ENCODE measurements at regions not wholly inside any gene's neighbourhood (a gene's known extent, or its start where the extent isn't known, plus 50 kb on each side); places are given as distances from the start of the nearest gene placed in this dataset.
A peak's percentile ranks its signal among the peaks of the same experiment; 100 is the strongest.

GRCh38 chr11:127675581-127675980, 675.0 kb upstream of the KIRREL3 start:
- DNase-seq, result no peak

- no peak for DNase-seq
Observed at GRCh38 chr11:127674754-127675153, 674.2 kb upstream of the KIRREL3 start.

- DNase-seq, result no peak
Observed at GRCh38 chr11:127670374-127671119, 670.0 kb upstream of the KIRREL3 start.

- DNase-seq, result no peak
Observed at GRCh38 chr11:127656116-127656836, 655.7 kb upstream of the KIRREL3 start.

- DNase-seq, result no peak
Observed at GRCh38 chr11:127653076-127653475, 652.5 kb upstream of the KIRREL3 start.

GRCh38 chr11:127651888-127652221, 651.3 kb upstream of the KIRREL3 start:
- DNase-seq, result peak; percentile 16

- peak; percentile 70 for DNase-seq
Observed at GRCh38 chr11:127651175-127651887, 650.8 kb upstream of the KIRREL3 start.

GRCh38 chr11:127649958-127650357, 649.4 kb upstream of the KIRREL3 start:
- DNase-seq, result no peak

- no peak for DNase-seq
Observed at GRCh38 chr11:127649071-127649470, 648.5 kb upstream of the KIRREL3 start.

GRCh38 chr11:127648583-127648982, 648.0 kb upstream of the KIRREL3 start:
- no peak for DNase-seq

GRCh38 chr11:127644366-127644765, 643.8 kb upstream of the KIRREL3 start:
- no peak for DNase-seq

- DNase-seq, result no peak
Observed at GRCh38 chr11:127643268-127644058, 642.9 kb upstream of the KIRREL3 start.

- DNase-seq, result no peak
Observed at GRCh38 chr11:127640561-127641451, 640.2 kb upstream of the KIRREL3 start.

GRCh38 chr11:127639916-127640315, 639.3 kb upstream of the KIRREL3 start:
- DNase-seq, result peak; percentile 3

GRCh38 chr11:127632976-127633680, 632.6 kb upstream of the KIRREL3 start:
- no peak for DNase-seq

- DNase-seq, result no peak
Observed at GRCh38 chr11:127632546-127632945, 632.0 kb upstream of the KIRREL3 start.

- DNase-seq, result no peak
Observed at GRCh38 chr11:127631974-127632373, 631.4 kb upstream of the KIRREL3 start.

GRCh38 chr11:127629200-127629599, 628.6 kb upstream of the KIRREL3 start:
- DNase-seq, result no peak

GRCh38 chr11:127628458-127628785, 627.9 kb upstream of the KIRREL3 start:
- no peak for DNase-seq

GRCh38 chr11:127627629-127628457, 627.3 kb upstream of the KIRREL3 start:
- DNase-seq, result no peak

GRCh38 chr11:127627204-127627603, 626.6 kb upstream of the KIRREL3 start:
- no peak for DNase-seq
